Gastroesophageal sphincter (tissue), 3 donors: ENCODE measurements at regions not wholly inside any gene's neighbourhood (a gene's known extent, or its start where the extent isn't known, plus 50 kb on each side); places are given as distances from the start of the nearest gene placed in this dataset.

Source experiments
- CTCF ChIP-seq, 4 experiments: fragments of 200-600 bp in 2 of 4; fragments of 450-650 bp in 2 of 4; sonication (generic) in 1 of 4; IDR thresholded peaks; one replicate each; pipeline ENCODE4 v1.5.1; 2017 to 2019; ENCODE audit warnings: antibody characterized with exemption in 4 of 4, mild to moderate bottlenecking in 2 of 4, moderate library complexity in 2 of 4
- EP300 ChIP-seq: sonication (generic); formaldehyde crosslinking; IDR thresholded peaks from one replicate; pipeline ENCODE4 v1.6.1; 2017; ENCODE audit warnings: antibody characterized with exemption, mild to moderate bottlenecking
- POLR2A ChIP-seq, 2 donors: fragments of 450-650 bp; IDR thresholded peaks; one replicate each; pipeline ENCODE4 v1.6.1; 2017; ENCODE audit warnings: antibody characterized with exemption in 2 of 2, mild to moderate bottlenecking in 2 of 2, moderate library complexity in 1 of 2
- POLR2AphosphoS5 ChIP-seq: sonication (generic); formaldehyde crosslinking; IDR thresholded peaks from one replicate; pipeline ENCODE4 v1.6.1; 2017; ENCODE audit warnings: antibody characterized with exemption

- TF ChIP-seq CTCF (IDR thresholded peaks at IDR 0.05) (no peak), POLR2AphosphoS5 (peak; percentile 9), EP300 (no peak), POLR2A (IDR thresholded peaks at IDR 0.05) (no peak)
Measured at GRCh38 chr15:38050529-38051448, 116.3 kb downstream of the TMCO5A start.
